CD14-positive monocyte (primary cell): ENCODE measurements at regions not wholly inside any gene's neighbourhood (a gene's known extent, or its start where the extent isn't known, plus 50 kb on each side); places are given as distances from the start of the nearest gene placed in this dataset.

Experiments
- DNase-seq, 3 donors: peaks; one replicate each; pipeline ENCODE4 v3.0.0-alpha.2; 2011 to 2022
- H2AFZ ChIP-seq: 2 replicates; pipeline ENCODE4 v1.6.0; 2012; ENCODE audit warnings: mild to moderate bottlenecking, low read depth, low read length, inconsistent platforms; ENCODE audit not compliant: insufficient read depth, poor library complexity, severe bottlenecking
- H3K27ac ChIP-seq, 2 donors: 1 replicate in 1 of 2; 2 replicates in 1 of 2; pipeline ENCODE4 v1.5.1; 2012 to 2013; ENCODE audit warnings: low read length in 2 of 2, control low read depth in 1 of 2, inconsistent platforms in 1 of 2, low read depth in 1 of 2, mild to moderate bottlenecking in 1 of 2
- H3K27me3 ChIP-seq, 2 donors: one replicate each; pipeline versions ENCODE4 v1.6.0 to v1.6.1; 2011 to 2013; ENCODE audit warnings: low read length in 2 of 2; ENCODE audit not compliant: control insufficient read depth in 2 of 2, insufficient read depth in 2 of 2
- H3K36me3 ChIP-seq, 2 donors: replicated peaks in 1 of 2; 1 replicate in 1 of 2; 2 replicates in 1 of 2; pipeline versions ENCODE4 v1.5.1 to v1.6.1; 2012 to 2013; ENCODE audit warnings: low read length in 2 of 2, control low read depth in 1 of 2, inconsistent platforms in 1 of 2, mild to moderate bottlenecking in 1 of 2; ENCODE audit not compliant: insufficient read depth in 2 of 2, control insufficient read depth in 1 of 2
- H3K4me1 ChIP-seq, 2 donors: 1 replicate in 1 of 2; 2 replicates in 1 of 2; pipeline versions ENCODE4 v1.5.1 to v1.6.1; 2012 to 2013; ENCODE audit warnings: low read length in 2 of 2, control low read depth in 1 of 2, inconsistent platforms in 1 of 2, mild to moderate bottlenecking in 1 of 2, moderate library complexity in 1 of 2; ENCODE audit not compliant: insufficient read depth in 2 of 2, control insufficient read depth in 1 of 2
- H3K4me2 ChIP-seq: replicated peaks from 2 replicates; pipeline ENCODE3; 2012; ENCODE audit warnings: low read length, moderate library complexity, mild to moderate bottlenecking; ENCODE audit not compliant: poor library complexity, severe bottlenecking; ENCODE audit errors: extremely low read depth
- H3K4me3 ChIP-seq, 3 experiments: fragments of 200-600 bp in 1 of 3; sonication (generic) in 1 of 3; replicated peaks in 1 of 3; 1 replicate in 2 of 3; 2 replicates in 1 of 3; pipeline ENCODE4 v1.5.1; 2011 to 2013; ENCODE audit warnings: low read length in 3 of 3, mild to moderate bottlenecking in 3 of 3, control low read depth in 2 of 3, low read depth in 2 of 3, inconsistent platforms in 1 of 3, moderate library complexity in 1 of 3
- H3K79me2 ChIP-seq: 2 replicates; pipeline ENCODE4 v1.6.0; 2012; ENCODE audit warnings: mild to moderate bottlenecking, control low read depth, inconsistent platforms, low read length, moderate library complexity; ENCODE audit not compliant: insufficient read depth
- H3K9ac ChIP-seq: 2 replicates; pipeline ENCODE4 v1.6.0; 2017; ENCODE audit warnings: low read length, mild to moderate bottlenecking; ENCODE audit not compliant: insufficient read depth, poor library complexity, severe bottlenecking
- H3K9me3 ChIP-seq, 2 donors: replicated peaks in 1 of 2; 1 replicate in 1 of 2; 2 replicates in 1 of 2; pipeline versions ENCODE4 v1.5.1 to v1.6.1; 2012 to 2013; ENCODE audit warnings: low read length in 2 of 2, control low read depth in 1 of 2; ENCODE audit not compliant: control insufficient read depth in 1 of 2, insufficient read depth in 1 of 2
- H4K20me1 ChIP-seq: 2 replicates; pipeline ENCODE4 v1.6.0; 2012; ENCODE audit warnings: mild to moderate bottlenecking, low read length, control low read depth, moderate library complexity; ENCODE audit not compliant: insufficient read depth
- H3K27ac Mint-ChIP-seq, 7 donors: one replicate each; pipeline ENCODE4 v1.8.0; 2020; ENCODE audit warnings: mild to moderate bottlenecking in 7 of 7, mixed read lengths in 7 of 7, moderate library complexity in 6 of 7, inconsistent platforms in 2 of 7
- H3K27me3 Mint-ChIP-seq, 3 donors: one replicate each; pipeline ENCODE4 v1.8.0; 2021 to 2022; ENCODE audit warnings: low read depth in 3 of 3, mild to moderate bottlenecking in 3 of 3, mixed read lengths in 3 of 3, moderate library complexity in 3 of 3, inconsistent platforms in 1 of 3
- H3K36me3 Mint-ChIP-seq, 2 donors: one replicate each; pipeline ENCODE4 v1.8.0; 2020; ENCODE audit warnings: mixed read lengths in 2 of 2, inconsistent platforms in 1 of 2, mild to moderate bottlenecking in 1 of 2
- H3K4me1 Mint-ChIP-seq: one replicate; pipeline ENCODE4 v1.8.0; 2020; ENCODE audit warnings: mild to moderate bottlenecking, mixed read lengths
- H3K4me3 Mint-ChIP-seq, 2 donors: one replicate each; pipeline ENCODE4 v1.8.0; 2020; ENCODE audit warnings: mild to moderate bottlenecking in 2 of 2, mixed read lengths in 2 of 2, moderate library complexity in 1 of 2
- H3K9me3 Mint-ChIP-seq, 7 donors: one replicate each; pipeline ENCODE4 v1.8.0; 2020 to 2022; ENCODE audit warnings: mixed read lengths in 7 of 7, mild to moderate bottlenecking in 6 of 7, moderate library complexity in 6 of 7, inconsistent platforms in 2 of 7
- WGBS: methylation state at CpG from one replicate; pipeline ENCODE4 v1.1.5; 2013; ENCODE audit warnings: missing lambda C conversion rate; ENCODE audit not compliant: insufficient coverage; 5-methylcytosine and 5-hydroxymethylcytosine counted together
- intact Hi-C, 2 donors: fragments of 100-400 bp; cut with micrococcal nuclease; formaldehyde crosslinking; loops; one replicate each; pipeline versions ENCODE4 v1.15.0 to v1.15.1; 2023
- TF ChIP-seq, protein P1 (sequence below): fragments of 200-600 bp; IDR thresholded peaks from one replicate; pipeline ENCODE4 v1.8.0; 2022; ENCODE audit warnings: antibody characterized with exemption, mild to moderate bottlenecking

DNA sequence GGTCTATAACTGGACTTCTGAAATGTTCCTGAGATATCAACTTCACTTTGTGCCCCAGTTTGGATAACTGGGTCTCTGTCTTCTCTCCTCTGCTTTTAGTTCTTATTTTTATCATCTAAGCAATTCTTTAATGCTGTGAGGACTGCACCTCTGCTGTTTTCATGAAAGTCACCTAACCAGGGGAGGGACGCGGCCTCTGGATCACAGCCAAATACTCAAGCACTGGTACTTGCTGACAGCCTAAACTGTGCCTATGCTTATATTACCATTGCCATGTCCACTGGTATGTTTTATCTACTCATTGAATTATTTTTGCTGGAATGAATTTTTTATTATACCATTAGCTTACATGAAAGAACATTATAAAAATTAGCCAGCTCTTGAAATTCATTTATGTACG lies 674.0 kb downstream of the DMRTA1 start:
- WGBS = no CpG with 5 or more reads among the region's 3 CpGs

DNA sequence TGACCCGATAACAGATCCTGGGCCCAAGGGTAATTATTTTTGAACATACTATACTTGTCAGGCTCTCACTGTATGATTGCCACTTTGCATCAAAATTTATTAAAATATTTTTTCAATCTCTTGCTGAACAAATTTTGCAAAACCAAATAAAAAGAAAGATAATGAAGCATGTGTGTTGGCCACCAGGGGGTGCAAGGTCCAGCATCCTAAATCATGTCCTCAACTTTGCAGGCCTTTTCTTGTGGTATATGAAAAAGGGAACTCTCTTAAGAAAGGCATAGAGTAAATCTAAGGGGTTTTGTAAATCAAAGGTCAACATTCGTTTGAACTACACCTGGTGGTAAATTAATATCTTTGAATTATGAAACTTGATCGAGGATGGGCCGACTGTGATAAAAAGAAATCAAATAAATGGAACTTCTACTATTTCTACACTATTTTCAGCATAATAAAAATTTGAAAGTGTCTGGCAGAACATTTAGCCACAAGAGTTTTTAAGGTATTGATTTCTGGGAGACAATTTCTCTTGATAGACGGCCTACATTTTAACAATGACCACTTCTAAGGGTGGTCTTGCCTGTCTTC lies 676.5 kb downstream of the DMRTA1 start:
- H3K27ac Mint-ChIP-seq = no peak overlapping the region

More for the DNA sequence above, 674.0 kb downstream of the DMRTA1 start:
- Histone ChIP-seq H3K9me3 (no peaks in the 10 kb centered on the region), H4K20me1 (no peaks in the 10 kb centered on the region), H3K27me3 (no peaks in the 10 kb centered on the region), H3K9ac (no peak overlapping the region), H3K4me3 (no peak overlapping the region), H3K27ac (no peak overlapping the region), H3K79me2 (no peaks in the 10 kb centered on the region), H2AFZ (no peak overlapping the region), H3K36me3 (no peaks in the 10 kb centered on the region), H3K4me1 (no peaks in the 10 kb centered on the region), H3K4me2 (no peak overlapping the region)
- Mint-ChIP-seq H3K36me3 (no peaks in the 10 kb centered on the region), H3K27me3 (no peaks in the 10 kb centered on the region), H3K9me3 (peaks cover 0 to 1% (median 0%) of the 10 kb centered on the region in 7 donors), H3K4me1 (no peaks in the 10 kb centered on the region), H3K27ac (no peak overlapping the region), H3K4me3 (no peak overlapping the region)
- TF ChIP-seq, protein P1, sequence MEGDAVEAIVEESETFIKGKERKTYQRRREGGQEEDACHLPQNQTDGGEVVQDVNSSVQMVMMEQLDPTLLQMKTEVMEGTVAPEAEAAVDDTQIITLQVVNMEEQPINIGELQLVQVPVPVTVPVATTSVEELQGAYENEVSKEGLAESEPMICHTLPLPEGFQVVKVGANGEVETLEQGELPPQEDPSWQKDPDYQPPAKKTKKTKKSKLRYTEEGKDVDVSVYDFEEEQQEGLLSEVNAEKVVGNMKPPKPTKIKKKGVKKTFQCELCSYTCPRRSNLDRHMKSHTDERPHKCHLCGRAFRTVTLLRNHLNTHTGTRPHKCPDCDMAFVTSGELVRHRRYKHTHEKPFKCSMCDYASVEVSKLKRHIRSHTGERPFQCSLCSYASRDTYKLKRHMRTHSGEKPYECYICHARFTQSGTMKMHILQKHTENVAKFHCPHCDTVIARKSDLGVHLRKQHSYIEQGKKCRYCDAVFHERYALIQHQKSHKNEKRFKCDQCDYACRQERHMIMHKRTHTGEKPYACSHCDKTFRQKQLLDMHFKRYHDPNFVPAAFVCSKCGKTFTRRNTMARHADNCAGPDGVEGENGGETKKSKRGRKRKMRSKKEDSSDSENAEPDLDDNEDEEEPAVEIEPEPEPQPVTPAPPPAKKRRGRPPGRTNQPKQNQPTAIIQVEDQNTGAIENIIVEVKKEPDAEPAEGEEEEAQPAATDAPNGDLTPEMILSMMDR = no peak
- no peak for DNase-seq
- intact Hi-C loops = no loop called here

More for the DNA sequence above, 676.5 kb downstream of the DMRTA1 start:
- H4K20me1 ChIP-seq = no peaks in the 10 kb centered on the region
- intact Hi-C loops = no loop called here
- H3K27ac ChIP-seq = no peak overlapping the region
- no peaks in the 10 kb centered on the region for H3K9me3 ChIP-seq
- no peaks in the 10 kb centered on the region for H3K4me1 Mint-ChIP-seq
- no peaks in the 10 kb centered on the region for H3K79me2 ChIP-seq
- no peaks in the 10 kb centered on the region for H3K4me1 ChIP-seq
- no peaks in the 10 kb centered on the region for H3K36me3 ChIP-seq
- no peak for DNase-seq
- H3K36me3 Mint-ChIP-seq = no peaks in the 10 kb centered on the region
- WGBS = 60% methylated on average over 1 of the region's 5 CpGs
- H3K4me3 ChIP-seq = no peak overlapping the region
- no peak overlapping the region for H2AFZ ChIP-seq
- peaks cover 0 to 1% (median 0%) of the 10 kb centered on the region in 7 donors for H3K9me3 Mint-ChIP-seq
- H3K27me3 Mint-ChIP-seq = no peaks in the 10 kb centered on the region
- no peak overlapping the region for H3K9ac ChIP-seq
- H3K4me2 ChIP-seq = no peak overlapping the region
- no peaks in the 10 kb centered on the region for H3K27me3 ChIP-seq
- TF ChIP-seq, protein P1 = peak; percentile 13
- H3K4me3 Mint-ChIP-seq = no peak overlapping the region
